Heart right ventricle (tissue), 16 donors: ENCODE measurements at regions not wholly inside any gene's neighbourhood (a gene's known extent, or its start where the extent isn't known, plus 50 kb on each side); places are given as distances from the start of the nearest gene placed in this dataset.

Experiments used
- ATAC-seq, 8 donors: fragments of 200-7000 bp; cut with Tn5 transposase; one replicate each; pipeline ENCODE4 v1.9.1; 2020; ENCODE audit warnings: mild to moderate bottlenecking in 8 of 8, moderate library complexity in 8 of 8, moderate number of reproducible peaks in 1 of 8
- DNase-seq, 2 donors: peaks; one replicate each; pipeline ENCODE4 v3.0.0-alpha.2; 2020
- H3K27ac ChIP-seq, 10 donors: fragments of 200-600 bp; sonication (generic) in 2 of 10; one replicate each; pipeline versions ENCODE4 v1.5.0 to v1.8.0; 2020 to 2022; ENCODE audit warnings: mild to moderate bottlenecking in 3 of 10
- H3K27me3 ChIP-seq, 7 donors: fragments of 200-600 bp; one replicate each; pipeline ENCODE4 v1.8.0; 2021 to 2022; ENCODE audit warnings: mild to moderate bottlenecking in 2 of 7
- H3K36me3 ChIP-seq, 9 donors: fragments of 200-600 bp; sonication (generic) in 1 of 9; one replicate each; pipeline versions ENCODE4 v1.5.0 to v1.8.0; 2020 to 2022; ENCODE audit warnings: mild to moderate bottlenecking in 2 of 9
- H3K4me1 ChIP-seq, 9 donors: fragments of 200-600 bp; sonication (generic) in 1 of 9; one replicate each; pipeline versions ENCODE4 v1.5.0 to v1.8.0; 2020 to 2022; ENCODE audit warnings: mild to moderate bottlenecking in 4 of 9
- H3K4me3 ChIP-seq, 10 donors: fragments of 200-600 bp; sonication (generic) in 2 of 10; one replicate each; pipeline versions ENCODE4 v1.5.0 to v1.8.0; 2020 to 2022; ENCODE audit warnings: mild to moderate bottlenecking in 7 of 10, moderate library complexity in 2 of 10
- H3K9me3 ChIP-seq, 11 donors: fragments of 200-600 bp in 10 of 11; sonication (generic) in 2 of 11; one replicate each; pipeline versions ENCODE4 v1.5.0 to v1.8.0; 2013 to 2022; ENCODE audit warnings: mild to moderate bottlenecking in 2 of 11, control low read depth in 1 of 11, moderate library complexity in 1 of 11
- WGBS, 2 donors: extraction: QIAGEN DNeasy Blood & Tissue Kit; methylation state at CpG; one replicate each; pipeline ENCODE4 v1.1.7; 2013; ENCODE audit warnings: inconsistent platforms in 1 of 2; 5-methylcytosine and 5-hydroxymethylcytosine counted together
- intact Hi-C, 10 donors: fragments of 100-400 bp; cut with DNase I; formaldehyde crosslinking; loops; one replicate each; pipeline versions ENCODE4 v1.11.1 to v1.14.2; 2022
- TF ChIP-seq, protein P1 (sequence below), 9 donors: fragments of 200-600 bp; sonication (generic) in 2 of 9; IDR thresholded peaks; one replicate each; pipeline versions ENCODE4 v1.5.0 to v1.8.0; 2021 to 2022; ENCODE audit warnings: antibody characterized with exemption in 9 of 9, mild to moderate bottlenecking in 5 of 9, moderate library complexity in 1 of 9
- donor health status: Arrhythmogenic right ventricular cardiomyopathy.
- donor health status: ischemic (EF 13 %, LVEDD 7.1; RV severe dilation, severe dysfunction).
- donor health status: healthy with polysubstance abuse.
- donor health status: DM: no; HTN: yes; CAD: no.
- donor health status: DM: no; HTN: no; CAD: no.
- donor health status: ischemic (EF 25% LVEDD 6.9; RV normal size, moderate dysfunction).
- donor health status: ischemic (EF 25% LVEDD 5.7; RV mildly dilated, moderate dysfunction).
- donor health status: healthy.
- donor health status: DM: yes; HTN: yes; CAD: no.
- donor health status: Ischemic cardiomyopathy.
- donor health status: ischemic (EF 35%, LVEDD 5.7; RV mildly dilated, moderate dysfunction).
- donor health status: nonischemic (EF 11% LVEDD 7.7; RV severe dilation, severe dysfunction).
- donor health status: DM: yes; HTN: yes; CAD: no.
- donor health status: PGD.
- donor health status: ischemic (EF 29% LVEDD 5.4; RV normal size, mild dysfunction).
- donor health status: nonischemic (EF 23%, LVEDD 6.1; RV moderate dilation, normal function).

DNA sequence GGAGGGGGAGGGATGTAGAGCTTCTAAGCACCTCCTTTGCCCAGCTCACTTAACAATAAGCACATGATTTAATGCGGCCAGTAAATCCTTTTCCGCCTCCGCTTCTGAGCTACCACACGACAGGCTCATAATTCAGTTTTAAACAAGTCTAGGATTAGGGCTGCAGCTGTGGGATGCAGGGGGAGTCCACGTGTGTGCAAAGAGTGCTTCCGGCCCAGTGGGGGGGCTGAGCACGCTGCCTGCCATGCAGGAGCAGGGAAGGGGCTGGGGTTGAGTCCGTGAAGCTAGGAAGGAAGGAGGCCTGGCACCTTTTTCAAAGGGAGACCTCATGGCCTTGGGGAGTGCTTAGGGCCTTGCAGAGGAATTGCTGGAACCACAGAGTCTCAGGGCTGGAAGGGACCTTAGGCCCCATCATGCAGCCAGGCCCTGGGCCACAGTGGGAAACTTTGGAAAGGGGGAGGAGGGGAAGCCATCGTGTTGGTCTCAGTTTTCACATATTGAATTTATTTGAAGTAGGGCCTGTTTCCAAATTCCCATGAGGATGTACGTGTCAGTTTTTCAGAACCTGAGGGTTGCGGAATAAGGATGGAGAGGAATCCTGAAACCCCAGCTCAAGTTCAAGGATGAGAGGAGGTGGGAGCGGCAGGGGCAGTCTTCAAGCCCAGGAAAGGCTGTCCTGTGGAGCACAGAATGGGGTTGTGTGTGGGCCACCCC is 96.1 kb downstream of the VEGFA start:
- DNase-seq (no peak), ATAC-seq (no peak)
- no peak overlapping the region for H3K4me3 ChIP-seq
- intact Hi-C loops: no loop called here
- H3K27ac ChIP-seq: no peak overlapping the region
- WGBS, 2 donors: 88% methylated on average over 12 of the region's 12 CpGs
- H3K4me1 ChIP-seq: peaks cover 0 to 8% (median 0%) of the 10 kb centered on the region in 9 donors
- H3K27me3 ChIP-seq: peaks cover 0 to 19% (median 0%) of the 10 kb centered on the region in 7 donors
- TF ChIP-seq, protein P1, sequence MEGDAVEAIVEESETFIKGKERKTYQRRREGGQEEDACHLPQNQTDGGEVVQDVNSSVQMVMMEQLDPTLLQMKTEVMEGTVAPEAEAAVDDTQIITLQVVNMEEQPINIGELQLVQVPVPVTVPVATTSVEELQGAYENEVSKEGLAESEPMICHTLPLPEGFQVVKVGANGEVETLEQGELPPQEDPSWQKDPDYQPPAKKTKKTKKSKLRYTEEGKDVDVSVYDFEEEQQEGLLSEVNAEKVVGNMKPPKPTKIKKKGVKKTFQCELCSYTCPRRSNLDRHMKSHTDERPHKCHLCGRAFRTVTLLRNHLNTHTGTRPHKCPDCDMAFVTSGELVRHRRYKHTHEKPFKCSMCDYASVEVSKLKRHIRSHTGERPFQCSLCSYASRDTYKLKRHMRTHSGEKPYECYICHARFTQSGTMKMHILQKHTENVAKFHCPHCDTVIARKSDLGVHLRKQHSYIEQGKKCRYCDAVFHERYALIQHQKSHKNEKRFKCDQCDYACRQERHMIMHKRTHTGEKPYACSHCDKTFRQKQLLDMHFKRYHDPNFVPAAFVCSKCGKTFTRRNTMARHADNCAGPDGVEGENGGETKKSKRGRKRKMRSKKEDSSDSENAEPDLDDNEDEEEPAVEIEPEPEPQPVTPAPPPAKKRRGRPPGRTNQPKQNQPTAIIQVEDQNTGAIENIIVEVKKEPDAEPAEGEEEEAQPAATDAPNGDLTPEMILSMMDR (IDR thresholded peaks at IDR 0.05): no peak
- no peaks in the 10 kb centered on the region for H3K9me3 ChIP-seq
- H3K36me3 ChIP-seq: no peaks in the 10 kb centered on the region

DNA sequence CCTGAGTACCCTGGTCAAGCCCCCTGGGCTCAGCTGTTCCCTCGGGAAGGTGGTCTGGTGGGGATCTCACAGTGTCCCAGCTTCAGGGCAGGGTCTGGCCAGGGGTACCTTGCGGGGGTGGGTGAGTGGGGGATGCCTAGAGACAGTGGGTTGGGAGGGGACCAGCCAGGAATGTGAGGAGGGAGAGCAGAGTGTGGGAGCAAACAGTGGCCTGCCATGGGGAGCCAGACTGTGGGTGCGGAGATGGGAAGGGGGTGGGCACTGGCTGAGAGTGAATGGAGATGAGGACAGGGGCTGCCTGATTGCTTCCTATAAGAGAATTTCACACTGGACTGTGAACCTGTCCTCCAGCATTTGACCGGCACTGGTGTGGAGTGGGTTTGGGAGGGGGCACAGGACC is 95.1 kb downstream of the VEGFA start:
- TF ChIP-seq, protein P1 (IDR thresholded peaks at IDR 0.05): no peak
- H3K27ac ChIP-seq: no peak overlapping the region
- no peak for ATAC-seq
- no peaks in the 10 kb centered on the region for H3K36me3 ChIP-seq
- no peak overlapping the region for H3K4me3 ChIP-seq
- intact Hi-C loops: no loop called here
- no peak for DNase-seq
- peaks cover 0 to 8% (median 0%) of the 10 kb centered on the region in 9 donors for H3K4me1 ChIP-seq
- H3K27me3 ChIP-seq: peaks cover 0 to 19% (median 0%) of the 10 kb centered on the region in 7 donors
- H3K9me3 ChIP-seq: no peaks in the 10 kb centered on the region
- WGBS, 2 donors: 82 to 86% methylated on average over 4 of the region's 4 CpGs

DNA sequence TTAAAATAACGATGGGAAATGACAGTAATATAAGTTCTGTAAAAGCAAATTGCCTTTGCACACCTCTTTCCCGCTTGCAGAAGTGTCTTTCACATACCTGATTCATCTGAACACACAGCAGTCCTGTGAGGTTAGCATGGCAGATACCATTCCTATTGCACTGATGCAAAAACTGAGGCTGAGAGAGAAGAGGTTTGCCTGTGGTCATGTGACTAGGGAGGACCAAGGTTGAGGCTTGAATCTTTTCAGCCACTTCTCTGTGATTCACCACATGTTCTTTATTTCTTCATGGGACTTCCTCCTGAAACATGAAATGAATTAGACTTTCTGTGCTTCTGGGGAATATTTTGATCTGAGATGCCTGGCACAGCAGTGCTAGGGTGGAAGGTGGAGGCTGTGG is 92.9 kb downstream of the VEGFA start:
- Histone ChIP-seq H3K4me1 (no peaks in the 10 kb centered on the region), H3K36me3 (no peaks in the 10 kb centered on the region), H3K4me3 (no peak overlapping the region), H3K9me3 (no peaks in the 10 kb centered on the region), H3K27ac (no peak overlapping the region), H3K27me3 (peaks cover 0 to 19% (median 0%) of the 10 kb centered on the region in 7 donors)
- WGBS, 2 donors: 82 to 90% methylated on average over 2 of the region's 2 CpGs
- no peak for ATAC-seq
- intact Hi-C loops: no loop called here
- TF ChIP-seq, protein P1 (IDR thresholded peaks at IDR 0.05): no peak
- DNase-seq: no peak

DNA sequence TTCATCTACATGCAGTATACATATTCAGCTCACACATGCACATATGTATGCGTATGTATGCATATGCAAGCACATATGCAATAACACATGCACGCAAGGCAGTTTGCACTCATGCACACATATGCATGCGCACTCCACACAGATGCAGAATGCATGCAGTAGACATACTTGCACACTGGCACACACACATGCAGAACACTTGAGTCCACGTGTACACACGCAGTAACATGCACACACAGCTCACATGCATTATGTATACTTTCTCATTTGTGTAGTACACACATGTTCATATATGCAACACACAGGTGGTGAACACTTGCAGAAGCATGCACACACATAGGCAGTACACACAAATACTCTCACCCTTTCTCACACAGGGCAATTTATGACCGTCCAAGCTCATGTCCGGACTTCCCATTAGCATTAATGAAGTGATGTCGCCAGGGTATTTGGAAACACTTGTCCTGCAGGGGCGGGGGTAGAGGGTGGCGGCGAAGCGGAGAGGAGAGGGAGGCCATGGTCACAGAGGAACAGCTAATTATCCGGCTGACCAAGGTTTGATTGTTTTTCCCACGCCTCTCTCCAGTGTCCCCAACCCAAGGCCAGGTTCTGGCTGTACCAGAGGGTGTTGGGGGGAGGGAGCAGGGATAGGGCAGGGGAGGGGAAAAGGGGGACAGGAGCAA is 91.3 kb downstream of the VEGFA start:
- DNase-seq (no peak), ATAC-seq (no peak)
- H3K9me3 ChIP-seq: no peaks in the 10 kb centered on the region
- H3K36me3 ChIP-seq: no peaks in the 10 kb centered on the region
- TF ChIP-seq, protein P1 (IDR thresholded peaks at IDR 0.05): no peak
- H3K27ac ChIP-seq: no peak overlapping the region
- H3K27me3 ChIP-seq: peaks cover 0 to 19% (median 0%) of the 10 kb centered on the region in 7 donors
- H3K4me1 ChIP-seq: no peaks in the 10 kb centered on the region
- no peak overlapping the region for H3K4me3 ChIP-seq
- intact Hi-C loops: no loop called here
- WGBS, 2 donors: 87 to 88% methylated on average over 14 of the region's 14 CpGs
